ENCODE measurements at regions not wholly inside any gene's neighbourhood (a gene's known extent, or its start where the extent isn't known, plus 50 kb on each side); places are given as distances from the start of the nearest gene placed in this dataset.

GRCh38 chrX:139077281-139078250 is 366.0 kb upstream of the FGF13 start:
- Mint-ChIP-seq H3K27ac (no peak overlapping the region), H3K4me1 (no peaks in the 10 kb centered on the region), H3K36me3 (no peaks in the 10 kb centered on the region), H3K9me3 (peaks cover 0 to 5% (median 0%) of the 10 kb centered on the region in 7 donors), H3K27me3 (no peaks in the 10 kb centered on the region), H3K4me3 (no peak overlapping the region)
- ATAC-seq (ENCODE audit: low read depth in 2 of 2) (no peak), DNase-seq (no peak)

GRCh38 chrX:139063364-139063763 is 351.8 kb upstream of the FGF13 start:
- ATAC-seq (ENCODE audit: low read depth in 2 of 2) (no peak), DNase-seq (no peak)
- Mint-ChIP-seq H3K4me1 (no peaks in the 10 kb centered on the region), H3K4me3 (no peak overlapping the region), H3K27ac (no peak overlapping the region), H3K9me3 (peaks cover 0 to 12% (median 9%) of the 10 kb centered on the region in 7 donors), H3K27me3 (peaks cover 0 to 8% (median 0%) of the 10 kb centered on the region in 3 donors), H3K36me3 (no peaks in the 10 kb centered on the region)

- Mint-ChIP-seq H3K4me3 (no peak overlapping the region), H3K4me1 (no peaks in the 10 kb centered on the region), H3K9me3 (peaks cover 0 to 5% (median 0%) of the 10 kb centered on the region in 7 donors), H3K36me3 (no peaks in the 10 kb centered on the region), H3K27me3 (no peaks in the 10 kb centered on the region), H3K27ac (no peak overlapping the region)
- ATAC-seq (ENCODE audit: low read depth in 2 of 2) (no peak), DNase-seq (no peak)
Observed at GRCh38 chrX:139058831-139059495, 347.4 kb upstream of the FGF13 start.

- no peaks in the 10 kb centered on the region for H3K4me1 Mint-ChIP-seq
- no peaks in the 10 kb centered on the region for H3K27me3 Mint-ChIP-seq
- no peak overlapping the region for H3K27ac Mint-ChIP-seq
- no peak for ATAC-seq (ENCODE audit: low read depth in 2 of 2)
- DNase-seq: no peak
- H3K9me3 Mint-ChIP-seq: peaks cover 0 to 6% (median 4%) of the 10 kb centered on the region in 7 donors
- H3K36me3 Mint-ChIP-seq: no peaks in the 10 kb centered on the region
- no peak overlapping the region for H3K4me3 Mint-ChIP-seq
Observed at GRCh38 chrX:139052461-139052860, 340.9 kb upstream of the FGF13 start.

- Mint-ChIP-seq H3K4me1 (no peaks in the 10 kb centered on the region), H3K27me3 (no peaks in the 10 kb centered on the region), H3K9me3 (peaks cover 0 to 13% (median 2%) of the 10 kb centered on the region in 7 donors), H3K27ac (no peak overlapping the region), H3K4me3 (no peak overlapping the region), H3K36me3 (no peaks in the 10 kb centered on the region)
- ATAC-seq (ENCODE audit: low read depth in 2 of 2) (no peak), DNase-seq (no peak)
Observed at GRCh38 chrX:139049465-139049864, 337.9 kb upstream of the FGF13 start.

GRCh38 chrX:139044680-139045079 is 333.2 kb upstream of the FGF13 start:
- peaks cover 0 to 14% (median 5%) of the 10 kb centered on the region in 7 donors for H3K9me3 Mint-ChIP-seq
- H3K4me3 Mint-ChIP-seq: no peak overlapping the region
- ATAC-seq (ENCODE audit: low read depth in 2 of 2) (no peak), DNase-seq (no peak)
- no peaks in the 10 kb centered on the region for H3K36me3 Mint-ChIP-seq
- H3K27me3 Mint-ChIP-seq: no peaks in the 10 kb centered on the region
- no peak overlapping the region for H3K27ac Mint-ChIP-seq
- no peaks in the 10 kb centered on the region for H3K4me1 Mint-ChIP-seq

- ATAC-seq (ENCODE audit: low read depth in 2 of 2): no peak
- Mint-ChIP-seq H3K4me3 (no peak overlapping the region), H3K36me3 (no peaks in the 10 kb centered on the region), H3K27me3 (no peaks in the 10 kb centered on the region), H3K9me3 (peaks cover 0 to 12% (median 8%) of the 10 kb centered on the region in 7 donors), H3K4me1 (no peaks in the 10 kb centered on the region), H3K27ac (no peak overlapping the region)
- DNase-seq: no peak
Observed at GRCh38 chrX:139039041-139039440, 327.5 kb upstream of the FGF13 start.

GRCh38 chrX:139026811-139027210 is 315.3 kb upstream of the FGF13 start:
- H3K27me3 Mint-ChIP-seq: peaks cover 0 to 4% (median 0%) of the 10 kb centered on the region in 3 donors
- no peak overlapping the region for H3K27ac Mint-ChIP-seq
- H3K4me3 Mint-ChIP-seq: no peak overlapping the region
- H3K36me3 Mint-ChIP-seq: no peaks in the 10 kb centered on the region
- ATAC-seq (ENCODE audit: low read depth in 2 of 2) (no peak), DNase-seq (no peak)
- H3K9me3 Mint-ChIP-seq: peaks cover 0 to 4% (median 0%) of the 10 kb centered on the region in 7 donors
- H3K4me1 Mint-ChIP-seq: no peaks in the 10 kb centered on the region

- Mint-ChIP-seq H3K4me1 (no peaks in the 10 kb centered on the region), H3K4me3 (no peak overlapping the region), H3K9me3 (peaks cover 0 to 4% (median 0%) of the 10 kb centered on the region in 7 donors), H3K27me3 (peaks cover 0 to 4% (median 0%) of the 10 kb centered on the region in 3 donors), H3K27ac (no peak overlapping the region), H3K36me3 (no peaks in the 10 kb centered on the region)
- ATAC-seq (ENCODE audit: low read depth in 2 of 2) (no peak), DNase-seq (no peak)
Observed at GRCh38 chrX:139026406-139026805, 314.9 kb upstream of the FGF13 start.

GRCh38 chrX:139025816-139026215 is 314.3 kb upstream of the FGF13 start:
- DNase-seq (no peak), ATAC-seq (ENCODE audit: low read depth in 2 of 2) (no peak)
- H3K27ac Mint-ChIP-seq: no peak overlapping the region
- no peak overlapping the region for H3K4me3 Mint-ChIP-seq
- peaks cover 0 to 4% (median 0%) of the 10 kb centered on the region in 7 donors for H3K9me3 Mint-ChIP-seq
- no peaks in the 10 kb centered on the region for H3K4me1 Mint-ChIP-seq
- no peaks in the 10 kb centered on the region for H3K36me3 Mint-ChIP-seq
- H3K27me3 Mint-ChIP-seq: peaks cover 0 to 4% (median 0%) of the 10 kb centered on the region in 3 donors

GRCh38 chrX:139023531-139023930 is 312.0 kb upstream of the FGF13 start:
- H3K9me3 Mint-ChIP-seq: peaks cover 0 to 4% (median 0%) of the 10 kb centered on the region in 7 donors
- no peak overlapping the region for H3K27ac Mint-ChIP-seq
- no peak overlapping the region for H3K4me3 Mint-ChIP-seq
- no peak for ATAC-seq (ENCODE audit: low read depth in 2 of 2)
- no peaks in the 10 kb centered on the region for H3K27me3 Mint-ChIP-seq
- no peaks in the 10 kb centered on the region for H3K4me1 Mint-ChIP-seq
- DNase-seq: no peak
- no peaks in the 10 kb centered on the region for H3K36me3 Mint-ChIP-seq

- DNase-seq (no peak), ATAC-seq (ENCODE audit: low read depth in 2 of 2) (no peak)
- Mint-ChIP-seq H3K4me1 (no peaks in the 10 kb centered on the region), H3K9me3 (peaks cover 0 to 8% (median 0%) of the 10 kb centered on the region in 7 donors), H3K36me3 (no peaks in the 10 kb centered on the region), H3K4me3 (no peak overlapping the region), H3K27me3 (no peaks in the 10 kb centered on the region), H3K27ac (no peak overlapping the region)
Observed at GRCh38 chrX:139020801-139021200, 309.3 kb upstream of the FGF13 start.

GRCh38 chrX:139018436-139018835 is 306.9 kb upstream of the FGF13 start:
- ATAC-seq (ENCODE audit: low read depth in 2 of 2) (no peak), DNase-seq (no peak)
- Mint-ChIP-seq H3K36me3 (no peaks in the 10 kb centered on the region), H3K27me3 (no peaks in the 10 kb centered on the region), H3K4me1 (no peaks in the 10 kb centered on the region), H3K9me3 (peaks cover 4 to 28% (median 6%) of the 10 kb centered on the region in 7 donors), H3K4me3 (no peak overlapping the region), H3K27ac (no peak overlapping the region)

- Mint-ChIP-seq H3K4me1 (no peaks in the 10 kb centered on the region), H3K27me3 (no peaks in the 10 kb centered on the region), H3K27ac (no peak overlapping the region), H3K9me3 (peaks cover 7 to 39% (median 14%) of the 10 kb centered on the region in 7 donors), H3K4me3 (no peak overlapping the region), H3K36me3 (no peaks in the 10 kb centered on the region)
- no peak for ATAC-seq (ENCODE audit: low read depth in 2 of 2)
- DNase-seq: no peak
Observed at GRCh38 chrX:139015627-139016026, 304.1 kb upstream of the FGF13 start.

Data from naive B cell (primary cell).